ENCODE measurements at regions not wholly inside any gene's neighbourhood (a gene's known extent, or its start where the extent isn't known, plus 50 kb on each side); places are given as distances from the start of the nearest gene placed in this dataset.

- TF ChIP-seq YY1 (IDR thresholded peaks at IDR 0.05; ENCODE audit: insufficient read depth, insufficient read length) (no peak), ZNF274 (IDR thresholded peaks at IDR 0.05; ENCODE audit: low read depth, low read length) (no peak), SUZ12 (IDR thresholded peaks at IDR 0.05; ENCODE audit: extremely low read depth, insufficient read depth, insufficient read length) (no peak)
Measured at GRCh38 chr19:5403968-5404640, 51.1 kb upstream of the ZNRF4 start.

Data from NT2/D1 (cell line).